Stimulated activated CD4-positive, alpha-beta T cell treated with anti-CD3 and anti-CD28 coated beads, Interleukin-15, amount 100 ng/mL, for 1 hour (primary cell): ENCODE measurements at regions not wholly inside any gene's neighbourhood (a gene's known extent, or its start where the extent isn't known, plus 50 kb on each side); places are given as distances from the start of the nearest gene placed in this dataset.

Experiments
- DNase-seq, 2 donors: peaks; one replicate each; pipeline ENCODE4 v3.0.0-alpha.2; 2020; ENCODE audit warnings: low read depth in 1 of 2, low spot score in 1 of 2

DNA sequence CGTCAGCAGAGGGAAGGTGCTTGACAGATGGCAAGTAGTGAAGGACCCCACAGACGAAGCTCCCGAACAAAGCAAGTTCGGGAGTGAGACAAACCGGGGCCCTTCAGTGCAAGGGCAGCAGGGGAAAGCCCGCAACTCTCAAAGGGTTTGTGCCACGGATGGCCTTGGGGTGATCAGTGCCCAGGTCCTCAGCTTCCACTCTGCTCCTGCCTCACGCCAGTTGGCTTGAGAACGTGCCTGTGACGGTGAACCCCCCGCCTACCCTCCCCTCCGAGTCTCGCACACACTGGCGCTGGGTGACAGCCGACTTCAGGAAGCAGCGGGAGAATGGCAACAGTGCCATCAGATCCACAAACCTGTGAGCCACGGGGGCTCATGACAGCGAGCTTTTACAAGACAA, 56.8 kb upstream of the SALL3 start:
- DNase-seq = no peak

- no peak for DNase-seq
These were observed 55.3 kb upstream of the SALL3 start for GRCh38 chr18:78924301-78924700.

- DNase-seq = no peak
These were observed 54.7 kb upstream of the SALL3 start for GRCh38 chr18:78924786-78925540.

GRCh38 chr18:78925557-78926242, 53.9 kb upstream of the SALL3 start:
- DNase-seq = no peak

DNA sequence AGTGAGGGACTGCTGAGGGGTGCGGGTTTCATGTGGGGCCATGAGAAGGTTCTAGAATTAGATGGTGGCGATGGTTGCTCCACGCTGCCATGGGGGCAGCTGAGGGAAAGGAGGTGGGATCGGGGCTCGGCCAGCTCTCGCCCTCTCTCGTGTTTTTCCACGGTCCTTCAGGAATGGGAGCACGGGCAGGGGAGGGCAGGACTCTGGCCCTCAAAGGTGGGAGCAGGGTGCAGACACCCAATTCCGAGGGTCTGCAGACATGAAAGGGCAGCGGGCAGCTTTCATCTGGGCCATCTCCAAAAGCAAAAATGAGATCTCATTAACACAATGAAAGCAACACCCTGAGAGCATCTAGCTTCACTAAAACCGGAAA, 53.4 kb upstream of the SALL3 start:
- no peak for DNase-seq

GRCh38 chr18:78927156-78927555, 52.5 kb upstream of the SALL3 start:
- DNase-seq = no peak

DNA sequence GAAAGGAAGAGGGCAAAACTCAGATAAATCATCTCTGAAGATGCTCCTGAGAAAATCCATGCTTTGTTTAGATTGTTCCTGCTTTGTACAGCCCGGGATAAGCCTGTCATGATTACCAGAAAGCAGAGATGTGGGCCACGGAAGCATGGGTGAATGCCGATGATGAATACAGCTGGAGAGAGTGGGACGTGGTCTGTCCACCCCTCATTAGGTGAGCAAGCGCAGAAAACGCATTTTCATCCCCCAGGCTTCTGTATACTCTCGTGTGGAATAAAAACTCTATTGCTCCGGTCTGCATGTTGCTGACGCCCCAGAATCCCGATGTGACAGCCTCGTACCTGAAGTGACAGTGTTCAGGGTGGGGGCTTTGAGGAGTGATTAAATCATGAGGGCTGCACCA, 52.0 kb upstream of the SALL3 start:
- DNase-seq = no peak

- DNase-seq = no peak
These were observed 51.5 kb upstream of the SALL3 start for GRCh38 chr18:78928076-78928475.

DNA sequence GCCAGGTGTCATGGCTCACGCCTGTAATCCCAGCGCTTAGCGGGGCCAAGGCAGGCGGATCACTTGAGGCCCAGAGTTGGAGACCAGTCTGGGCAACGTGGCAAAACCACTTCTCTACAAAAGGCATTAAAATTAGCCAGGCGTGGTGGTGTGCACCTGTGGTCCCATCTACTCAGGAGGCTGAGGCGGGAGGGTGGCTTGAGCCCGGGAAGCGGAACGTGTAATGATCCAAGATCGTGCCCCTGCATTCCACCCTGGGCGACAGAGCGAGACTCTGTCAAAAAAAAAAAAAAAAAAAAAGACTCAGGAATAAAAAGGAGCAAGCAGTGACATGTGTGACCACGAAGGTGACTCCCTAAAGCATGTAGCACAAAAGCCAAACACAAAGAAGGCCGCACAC, 50.1 kb upstream of the SALL3 start:
- no peak for DNase-seq
